Right atrium auricular region (tissue), 2 donors: ENCODE measurements at regions not wholly inside any gene's neighbourhood (a gene's known extent, or its start where the extent isn't known, plus 50 kb on each side); places are given as distances from the start of the nearest gene placed in this dataset.
A peak's percentile ranks its signal among the peaks of the same experiment; 100 is the strongest.

Experiments
- DNase-seq: peaks from one replicate; pipeline ENCODE4 v3.0.0-alpha.2; 2019; ENCODE audit warnings: low spot score
- H3K27ac ChIP-seq, 2 donors: fragments of 200-600 bp; sonication (generic); 1 replicate in 1 of 2; 2 replicates in 1 of 2; pipeline ENCODE4 v1.5.1; 2016 to 2019
- H3K27me3 ChIP-seq, 2 donors: fragments of 200-600 bp; sonication (generic); one replicate each; pipeline versions ENCODE4 v1.5.1 to v1.6.0; 2017 to 2019
- H3K36me3 ChIP-seq: fragments of 200-600 bp; sonication (generic); one replicate; pipeline ENCODE4 v1.5.1; 2016
- H3K4me1 ChIP-seq, 2 donors: fragments of 200-600 bp; sonication (generic); one replicate each; pipeline versions ENCODE4 v1.5.1 to v1.6.0; 2017 to 2019
- H3K4me3 ChIP-seq, 2 donors: fragments of 200-600 bp; sonication (generic); 1 replicate in 1 of 2; 2 replicates in 1 of 2; pipeline ENCODE4 v1.5.1; 2017 to 2019; ENCODE audit warnings: mild to moderate bottlenecking in 1 of 2, moderate library complexity in 1 of 2
- H3K9me3 ChIP-seq, 2 donors: fragments of 200-600 bp; sonication (generic); one replicate each; pipeline ENCODE4 v1.5.1; 2019
- CTCF ChIP-seq, 2 donors: fragments of 200-600 bp; sonication (generic); IDR thresholded peaks; one replicate each; pipeline ENCODE4 v1.5.1; 2019; ENCODE audit warnings: antibody characterized with exemption in 2 of 2

- no peaks in the 10 kb centered on the region for H3K36me3 ChIP-seq
- H3K27me3 ChIP-seq: no peaks in the 10 kb centered on the region
- H3K27ac ChIP-seq: no peak overlapping the region
- H3K9me3 ChIP-seq: no peaks in the 10 kb centered on the region
- peak; percentile 45 to 68 for TF ChIP-seq CTCF (IDR thresholded peaks at IDR 0.05)
- no peak overlapping the region for H3K4me3 ChIP-seq
- DNase-seq: no peak
- H3K4me1 ChIP-seq: peaks cover 0 to 4% of the 10 kb centered on the region in 2 donors
Observed at GRCh38 chr4:71184195-71184781, 154.5 kb upstream of the SLC4A4 start.

- no peaks in the 10 kb centered on the region for H3K9me3 ChIP-seq
- peaks cover 0 to 4% of the 10 kb centered on the region in 2 donors for H3K4me1 ChIP-seq
- no peaks in the 10 kb centered on the region for H3K27me3 ChIP-seq
- no peak overlapping the region for H3K27ac ChIP-seq
- no peak overlapping the region for H3K4me3 ChIP-seq
- no peak for DNase-seq
- no peak for TF ChIP-seq CTCF (IDR thresholded peaks at IDR 0.05)
- no peaks in the 10 kb centered on the region for H3K36me3 ChIP-seq
Observed at GRCh38 chr4:71185037-71185436, 153.8 kb upstream of the SLC4A4 start.

GRCh38 chr4:71186257-71186565, 152.6 kb upstream of the SLC4A4 start:
- no peaks in the 10 kb centered on the region for H3K27me3 ChIP-seq
- no peak for TF ChIP-seq CTCF (IDR thresholded peaks at IDR 0.05)
- H3K9me3 ChIP-seq: no peaks in the 10 kb centered on the region
- no peaks in the 10 kb centered on the region for H3K36me3 ChIP-seq
- DNase-seq: no peak
- peak overlapping the region; percentile 54 to 71 for H3K4me3 ChIP-seq
- peaks cover 0 to 4% of the 10 kb centered on the region in 2 donors for H3K4me1 ChIP-seq
- peak overlapping the region; percentile 81 to 86 for H3K27ac ChIP-seq

DNA sequence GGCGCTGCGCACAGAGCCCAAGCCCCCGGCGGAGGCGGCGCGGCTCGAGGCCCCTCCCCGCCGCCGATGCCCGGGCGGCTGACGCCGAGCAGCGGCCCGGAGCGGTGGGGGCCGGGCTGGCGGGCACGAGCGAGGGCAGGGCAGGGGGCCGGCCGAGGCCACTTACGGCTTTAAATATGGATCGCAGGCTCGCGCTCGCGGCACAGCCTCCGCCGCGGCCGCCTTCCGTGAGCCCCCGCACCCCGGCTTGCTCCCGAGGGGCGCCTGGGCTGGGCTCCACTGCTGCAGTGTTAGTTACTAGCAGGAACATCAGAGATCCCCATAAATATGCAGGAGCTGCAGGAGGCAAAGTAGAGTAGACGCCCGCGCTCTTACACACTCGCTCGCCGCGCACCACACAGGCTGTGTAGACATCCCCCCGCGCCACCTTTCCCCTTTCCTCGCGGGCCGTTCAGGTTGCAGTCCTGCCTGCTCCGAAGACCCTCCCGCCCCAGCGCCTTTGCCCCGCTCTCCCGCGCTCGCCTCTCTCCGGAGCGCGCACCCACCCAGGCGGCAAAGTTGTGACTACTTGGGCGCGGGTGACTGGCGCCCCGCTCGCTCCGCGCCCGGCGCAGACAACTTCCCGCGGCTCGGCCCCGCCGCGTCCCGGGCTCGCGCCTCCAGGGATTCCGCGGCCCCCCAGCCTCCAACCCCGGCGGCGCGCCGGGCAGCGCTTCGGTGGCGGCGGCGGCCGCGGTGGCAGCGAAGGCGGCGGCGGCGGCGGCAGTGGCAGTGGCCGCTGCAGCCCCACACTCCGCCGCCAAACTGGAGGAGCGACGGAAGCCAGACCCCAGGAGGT, 152.0 kb upstream of the SLC4A4 start:
- no peaks in the 10 kb centered on the region for H3K36me3 ChIP-seq
- H3K4me1 ChIP-seq: peaks cover 0 to 4% of the 10 kb centered on the region in 2 donors
- H3K4me3 ChIP-seq: peak overlapping the region; percentile 54 to 71
- no peak for TF ChIP-seq CTCF (IDR thresholded peaks at IDR 0.05)
- no peaks in the 10 kb centered on the region for H3K9me3 ChIP-seq
- no peaks in the 10 kb centered on the region for H3K27me3 ChIP-seq
- no peak for DNase-seq
- H3K27ac ChIP-seq: peak overlapping the region; percentile 81 to 86

- H3K27me3 ChIP-seq: no peaks in the 10 kb centered on the region
- peak overlapping the region; percentile 81 to 86 for H3K27ac ChIP-seq
- peaks cover 0 to 4% of the 10 kb centered on the region in 2 donors for H3K4me1 ChIP-seq
- H3K36me3 ChIP-seq: no peaks in the 10 kb centered on the region
- peak overlapping the region; percentile 54 to 71 for H3K4me3 ChIP-seq
- no peaks in the 10 kb centered on the region for H3K9me3 ChIP-seq
- DNase-seq: peak; percentile 63
- no peak for TF ChIP-seq CTCF (IDR thresholded peaks at IDR 0.05)
Observed at GRCh38 chr4:71187404-71188155, 151.2 kb upstream of the SLC4A4 start.
